ENCODE measurements at regions not wholly inside any gene's neighbourhood (a gene's known extent, or its start where the extent isn't known, plus 50 kb on each side); places are given as distances from the start of the nearest gene placed in this dataset.
"Not testable (repeated sequence)": the region's sequence is repeated elsewhere in the genome, so short reads cannot be mapped to it uniquely, and the experiment has no call there.

GRCh38 chr2:62410926-62411456 is 95.0 kb downstream of the TMEM17 start:
- no peak for DNase-seq (ENCODE audit: low read depth in 2 of 2)

- no peak for DNase-seq (ENCODE audit: low read depth in 2 of 2)
Measured at GRCh38 chr2:62410015-62410453, 96.0 kb downstream of the TMEM17 start.

- no peak for DNase-seq (ENCODE audit: low read depth in 2 of 2)
Measured at GRCh38 chr2:62409442-62409841, 96.6 kb downstream of the TMEM17 start.

GRCh38 chr2:62408241-62408677 is 97.7 kb downstream of the TMEM17 start:
- DNase-seq (ENCODE audit: low read depth in 2 of 2), result no peak

- no peak for DNase-seq (ENCODE audit: low read depth in 2 of 2)
Measured at GRCh38 chr2:62407838-62408237, 98.2 kb downstream of the TMEM17 start.

GRCh38 chr2:62407401-62407800 is 98.6 kb downstream of the TMEM17 start:
- DNase-seq (ENCODE audit: low read depth in 2 of 2), result no peak

- no peak for DNase-seq (ENCODE audit: low read depth in 2 of 2)
Measured at GRCh38 chr2:62406573-62407043, 99.4 kb downstream of the TMEM17 start.

- no peak for DNase-seq (ENCODE audit: low read depth in 2 of 2)
Measured at GRCh38 chr2:62404913-62405312, 101.1 kb downstream of the TMEM17 start.

GRCh38 chr2:62402156-62402555 is 103.8 kb downstream of the TMEM17 start:
- no peak for DNase-seq (ENCODE audit: low read depth in 2 of 2)

- DNase-seq (ENCODE audit: low read depth in 2 of 2), result no peak
Measured at GRCh38 chr2:62398356-62398755, 107.6 kb downstream of the TMEM17 start.

GRCh38 chr2:62396880-62397279 is 109.1 kb downstream of the TMEM17 start:
- DNase-seq (ENCODE audit: low read depth in 2 of 2), result no peak

GRCh38 chr2:62393293-62393692 is 112.7 kb downstream of the TMEM17 start:
- DNase-seq (ENCODE audit: low read depth in 2 of 2), result no peak

- DNase-seq (ENCODE audit: low read depth in 2 of 2), result no peak
Measured at GRCh38 chr2:62391696-62392095, 114.3 kb downstream of the TMEM17 start.

GRCh38 chr2:62386378-62386777 is 119.6 kb downstream of the TMEM17 start:
- DNase-seq (ENCODE audit: low read depth in 2 of 2), result not testable (repeated sequence)

- DNase-seq (ENCODE audit: low read depth in 2 of 2), result no peak
Measured at GRCh38 chr2:62383846-62384245, 122.1 kb downstream of the TMEM17 start.

GRCh38 chr2:62382757-62383156 is 123.2 kb downstream of the TMEM17 start:
- DNase-seq (ENCODE audit: low read depth in 2 of 2), result no peak

- DNase-seq (ENCODE audit: low read depth in 2 of 2), result no peak
Measured at GRCh38 chr2:62382122-62382521, 123.9 kb downstream of the TMEM17 start.

- no peak for DNase-seq (ENCODE audit: low read depth in 2 of 2)
Measured at GRCh38 chr2:62381656-62382055, 124.3 kb downstream of the TMEM17 start.

- no peak for DNase-seq (ENCODE audit: low read depth in 2 of 2)
Measured at GRCh38 chr2:62379566-62379965, 126.4 kb downstream of the TMEM17 start.

- no peak for DNase-seq (ENCODE audit: low read depth in 2 of 2)
Measured at GRCh38 chr2:62375113-62375420, 130.9 kb downstream of the TMEM17 start.

- DNase-seq (ENCODE audit: low read depth in 2 of 2), result no peak
Measured at GRCh38 chr2:62374301-62375112, 131.5 kb downstream of the TMEM17 start.

- no peak for DNase-seq (ENCODE audit: low read depth in 2 of 2)
Measured at GRCh38 chr2:62372824-62373223, 133.2 kb downstream of the TMEM17 start.
